HCT116 (cell line): ENCODE measurements at regions not wholly inside any gene's neighbourhood (a gene's known extent, or its start where the extent isn't known, plus 50 kb on each side); places are given as distances from the start of the nearest gene placed in this dataset.

Source experiments
- ATAC-seq: fragments of 200-7000 bp; cut with Tn5 transposase; 2 replicates; pipeline ENCODE4 v1.9.1; 2020; ENCODE audit warnings: mild to moderate bottlenecking, moderate library complexity
- BruUV-seq: library from RNA; stranded (reverse); fragments of 400-500 nt; replicated peaks from 2 replicates; lab custom pipeline; 2021; lab: Mats Ljungman, UMichigan
- CTCF ChIA-PET: fragments of 300-600 bp; sonication (Branson Sonifier 250); formaldehyde crosslinking; loops from one replicate; lab custom pipeline; 2021; ENCODE audit warnings: antibody characterized with exemption; lab: Charles Lee
- POLR2A ChIA-PET: fragments of 300-600, 350-600 bp; sonication (Branson Sonifier 250); formaldehyde crosslinking; loops from one replicate; lab custom pipeline; 2021; ENCODE audit warnings: antibody characterized with exemption; lab: Charles Lee
- RAD21 ChIA-PET, 2 experiments: fragments of 300-600 bp; sonication (Branson Sonifier 250); formaldehyde crosslinking; loops; one replicate each; lab custom pipeline; 2023; ENCODE audit warnings: low total read pairs in 2 of 2; ENCODE audit not compliant: uncharacterized antibody in 2 of 2, unreplicated experiment in 2 of 2, low non-redundant PET in 1 of 2; lab: Charles Lee
- DNase-seq: peaks from one replicate; pipeline ENCODE4 v3.0.0-alpha.2; 2010; ENCODE audit warnings: low read depth, low spot score
- H2AFZ ChIP-seq: fragments of 200-600 bp; shearing (Covaris generic), sonication (generic); 2 replicates; pipeline ENCODE4 v1.6.1; 2017; ENCODE audit warnings: low read depth, mixed run types, mixed read lengths, antibody characterized with exemption, low read length; ENCODE audit not compliant: poor library complexity, severe bottlenecking
- H3K27ac ChIP-seq: 2 replicates; pipeline ENCODE4 v1.5.1; 2012; ENCODE audit warnings: low read depth, low read length
- H3K27me3 ChIP-seq: fragments of 200-600 bp; sonication (generic); 2 replicates; pipeline ENCODE4 v1.6.1; 2016; ENCODE audit warnings: mixed run types, low read length, mixed read lengths; ENCODE audit not compliant: insufficient read depth
- H3K36me3 ChIP-seq, 2 experiments: fragments of 200-500 bp in 1 of 2; fragments of 200-600 bp in 1 of 2; sonication (Bioruptor generic) in 1 of 2; sonication (generic) in 1 of 2; 2 replicates each; pipeline versions ENCODE4 v1.5.1 to v1.6.1; 2014 to 2016; ENCODE audit warnings: low read length in 2 of 2, inconsistent platforms in 1 of 2, mixed read lengths in 1 of 2, mixed run types in 1 of 2; ENCODE audit not compliant: insufficient read depth in 2 of 2, control insufficient read depth in 1 of 2
- H3K4me1 ChIP-seq, 2 experiments: fragments of 200-600 bp in 1 of 2; sonication (generic) in 1 of 2; 2 replicates each; pipeline versions ENCODE4 v1.5.1 to v1.6.1; 2012 to 2017; ENCODE audit warnings: low read length in 2 of 2, inconsistent platforms in 1 of 2, mild to moderate bottlenecking in 1 of 2, mixed read lengths in 1 of 2, mixed run types in 1 of 2, moderate library complexity in 1 of 2; ENCODE audit not compliant: insufficient read depth in 2 of 2, control insufficient read depth in 1 of 2
- H3K4me2 ChIP-seq: fragments of 200-600 bp; sonication (generic); 2 replicates; pipeline ENCODE4 v1.6.1; 2017; ENCODE audit warnings: mixed run types, low read length, mixed read lengths
- H3K4me3 ChIP-seq, 2 experiments: fragments of 200-600 bp in 1 of 2; sonication (generic) in 1 of 2; replicated peaks in 1 of 2; 2 replicates each; pipeline ENCODE4 v1.5.1; 2011 to 2016; ENCODE audit warnings: low read length in 2 of 2, control low read depth in 1 of 2, low read depth in 1 of 2, mild to moderate bottlenecking in 1 of 2, mixed read lengths in 1 of 2, mixed run types in 1 of 2
- H3K79me2 ChIP-seq: fragments of 200-600 bp; sonication (generic); 2 replicates; pipeline ENCODE4 v1.6.1; 2017; ENCODE audit warnings: mild to moderate bottlenecking, mixed run types, low read length, moderate library complexity, mixed read lengths; ENCODE audit not compliant: insufficient read depth
- H3K9ac ChIP-seq: fragments of 200-600 bp; sonication (generic); 2 replicates; pipeline ENCODE4 v1.6.1; 2016; ENCODE audit warnings: low read length, mixed read lengths
- H3K9me2 ChIP-seq: fragments of 200-600 bp; sonication (generic), shearing (Covaris generic); 2 replicates; pipeline ENCODE4 v1.6.1; 2017; ENCODE audit warnings: mixed run types, mild to moderate bottlenecking, moderate library complexity; ENCODE audit not compliant: insufficient read depth
- H3K9me3 ChIP-seq, 2 experiments: fragments of 200-500 bp in 1 of 2; fragments of 200-600 bp in 1 of 2; sonication (Bioruptor generic) in 1 of 2; sonication (generic) in 1 of 2; 2 replicates each; pipeline ENCODE4 v1.6.1; 2014 to 2017; ENCODE audit warnings: low read length in 2 of 2, mixed read lengths in 2 of 2, inconsistent platforms in 1 of 2, low read depth in 1 of 2, mild to moderate bottlenecking in 1 of 2, mixed run types in 1 of 2, moderate library complexity in 1 of 2; ENCODE audit not compliant: control insufficient read depth in 1 of 2, insufficient read depth in 1 of 2
- H4K20me1 ChIP-seq: fragments of 200-600 bp; sonication (generic), shearing (Covaris generic); 2 replicates; pipeline ENCODE4 v1.6.1; 2017; ENCODE audit warnings: mixed run types, mild to moderate bottlenecking, moderate library complexity; ENCODE audit not compliant: insufficient read depth
- CBX3 ChIP-seq: IDR thresholded peaks from 2 replicates; pipeline ENCODE4 v1.6.1; 2012; ENCODE audit warnings: low read depth
- EGR1 ChIP-seq: IDR thresholded peaks from 2 replicates; pipeline ENCODE4 v1.6.1; 2012; ENCODE audit warnings: low read depth
- EZH2phosphoT487 ChIP-seq: fragments of 200-600 bp; IDR thresholded peaks from 2 replicates; pipeline ENCODE4 v1.6.1; 2018; ENCODE audit warnings: antibody characterized with exemption, borderline replicate concordance
- FOSL1 ChIP-seq: IDR thresholded peaks from 2 replicates; pipeline ENCODE4 v1.6.1; 2012; ENCODE audit warnings: low read depth
- JUND ChIP-seq: IDR thresholded peaks from 2 replicates; pipeline ENCODE4 v1.6.1; 2012
- MAX ChIP-seq: IDR thresholded peaks from 2 replicates; pipeline ENCODE4 v1.6.1; 2012
- POLR2A ChIP-seq: IDR thresholded peaks from 2 replicates; pipeline ENCODE4 v1.7.0; 2011; ENCODE audit warnings: borderline replicate concordance; ENCODE audit not compliant: insufficient read depth, insufficient read length; ENCODE audit errors: extremely low read depth
- RAD21 ChIP-seq: IDR thresholded peaks from 2 replicates; pipeline ENCODE4 v1.6.1; 2012; ENCODE audit warnings: low read depth, mild to moderate bottlenecking
- SRF ChIP-seq: IDR thresholded peaks from 2 replicates; pipeline ENCODE4 v1.6.1; 2012; ENCODE audit warnings: low read depth
- ZNF274 ChIP-seq: fragments of 200-500 bp; sonication (Bioruptor generic); IDR thresholded peaks from 2 replicates; pipeline ENCODE4 v1.6.1; 2014; ENCODE audit warnings: mild to moderate bottlenecking, low read depth, low read length, inconsistent platforms
- intact Hi-C: fragments of 100-400 bp; cut with micrococcal nuclease; formaldehyde crosslinking; loops from 2 replicates; pipeline ENCODE4 v1.10.0; 2022

- H2AFZ ChIP-seq: no peak overlapping the region
- ATAC-seq (no peak), DNase-seq (no peak)
- no TSS peak for BruUV-seq
- TF ChIP-seq SRF (no peak), JUND (no peak), MAX (no peak), POLR2A (no peak)
- H3K9ac ChIP-seq: no peak overlapping the region
- H4K20me1 ChIP-seq: no peaks in the 10 kb centered on the region
- no peaks in the 10 kb centered on the region for H3K79me2 ChIP-seq
- no peaks in the 10 kb centered on the region for H3K36me3 ChIP-seq
- H3K9me3 ChIP-seq: peaks cover 11 to 16% of the 10 kb centered on the region in 2 experiments; a peak in 3 of 4 replicates
- intact Hi-C loops: no loop called here
- ChIA-PET CTCF (no interaction called here), RAD21 (no interaction called here), POLR2A (no interaction called here)
- H3K4me2 ChIP-seq: no peak overlapping the region
- no peaks in the 10 kb centered on the region for H3K27me3 ChIP-seq
- H3K4me1 ChIP-seq: no peaks in the 10 kb centered on the region
- H3K27ac ChIP-seq: no peak overlapping the region
- no peaks in the 10 kb centered on the region for H3K9me2 ChIP-seq
- H3K4me3 ChIP-seq: no peak overlapping the region
Measured at GRCh38 chr13:20288561-20288960, 56.4 kb upstream of the GJB6 start.

DNA sequence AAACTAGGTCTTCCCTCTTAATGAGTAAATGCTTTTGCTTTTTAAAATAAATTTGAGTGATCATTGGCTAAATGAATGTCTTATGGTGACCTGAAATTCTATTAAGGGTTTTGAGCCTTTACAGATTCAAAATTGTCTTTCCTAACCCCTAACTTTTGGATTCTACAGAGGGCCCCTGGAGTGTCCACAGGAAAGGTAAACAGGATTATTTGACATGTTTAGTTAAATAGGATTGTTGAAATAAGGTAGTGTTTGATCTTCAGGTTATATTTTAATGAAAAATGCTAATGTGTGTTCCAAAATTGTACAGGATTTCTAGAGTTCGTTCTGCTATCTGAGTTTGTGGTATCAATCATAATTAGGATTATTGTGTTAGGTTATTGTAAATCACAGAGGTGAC is 55.9 kb upstream of the GJB6 start:
- RAD21 ChIA-PET: no interaction called here
- H3K79me2 ChIP-seq: no peaks in the 10 kb centered on the region
- H4K20me1 ChIP-seq: no peaks in the 10 kb centered on the region
- H3K9me3 ChIP-seq: peaks cover 11 to 16% of the 10 kb centered on the region in 2 experiments; a peak in 3 of 4 replicates
- no peak overlapping the region for H2AFZ ChIP-seq
- H3K9me2 ChIP-seq: no peaks in the 10 kb centered on the region
- H3K36me3 ChIP-seq: no peaks in the 10 kb centered on the region
- no peak overlapping the region for H3K4me3 ChIP-seq
- no peak overlapping the region for H3K4me2 ChIP-seq
- H3K4me1 ChIP-seq: no peaks in the 10 kb centered on the region
- DNase-seq: no peak
- BruUV-seq: no TSS peak
- no peak overlapping the region for H3K27ac ChIP-seq
- POLR2A ChIA-PET: no interaction called here
- CTCF ChIA-PET: no interaction called here
- TF ChIP-seq JUND (no peak), MAX (no peak), CBX3 (no peak), RAD21 (no peak), ZNF274 (no peak), FOSL1 (no peak), EGR1 (no peak), SRF (no peak), EZH2phosphoT487 (no peak)
- TF ChIP-seq, all 23 proteins: peak for 0
- Histone ChIP-seq H3K27me3 (no peaks in the 10 kb centered on the region), H3K9ac (no peak overlapping the region)
- no peak for ATAC-seq
- intact Hi-C loops: no loop called here
